Sigmoid colon (tissue), 6 donors: ENCODE measurements at regions not wholly inside any gene's neighbourhood (a gene's known extent, or its start where the extent isn't known, plus 50 kb on each side); places are given as distances from the start of the nearest gene placed in this dataset.
"Not testable (repeated sequence)": the region's sequence is repeated elsewhere in the genome, so short reads cannot be mapped to it uniquely, and the experiment has no call there.

Experiments used
- DNase-seq: peaks from one replicate; pipeline ENCODE4 v3.0.0-alpha.2; 2019
- H3K27ac ChIP-seq, 4 donors: fragments of 200-600 bp; sonication (generic); one replicate each; pipeline ENCODE4 v1.5.1; 2016 to 2019; ENCODE audit warnings: mild to moderate bottlenecking in 1 of 4
- H3K27me3 ChIP-seq, 3 donors: fragments of 200-600 bp; sonication (generic); one replicate each; pipeline ENCODE4 v1.5.1; 2019; ENCODE audit warnings: mild to moderate bottlenecking in 1 of 3
- H3K36me3 ChIP-seq, 4 donors: fragments of 200-600 bp; sonication (generic); one replicate each; pipeline ENCODE4 v1.5.1; 2016 to 2019
- H3K4me1 ChIP-seq, 4 donors: fragments of 200-600 bp; sonication (generic); one replicate each; pipeline ENCODE4 v1.5.1; 2017 to 2019
- H3K4me3 ChIP-seq, 4 donors: fragments of 200-600 bp; sonication (generic); one replicate each; pipeline ENCODE4 v1.5.1; 2017 to 2019; ENCODE audit warnings: mild to moderate bottlenecking in 2 of 4, moderate library complexity in 1 of 4
- H3K9me3 ChIP-seq, 4 donors: fragments of 200-600 bp in 3 of 4; sonication (generic) in 3 of 4; one replicate each; pipeline versions ENCODE4 v1.5.1 to v1.6.1; 2013 to 2019
- CTCF ChIP-seq, 4 experiments: fragments of 450-650 bp in 3 of 4; fragments of 200-600 bp in 1 of 4; IDR thresholded peaks; one replicate each; pipeline ENCODE4 v1.5.1; 2016 to 2019; ENCODE audit warnings: antibody characterized with exemption in 4 of 4, mild to moderate bottlenecking in 3 of 4, moderate library complexity in 2 of 4
- EP300 ChIP-seq, 4 donors: sonication (generic); formaldehyde crosslinking; IDR thresholded peaks; one replicate each; pipeline ENCODE4 v1.6.1; 2017; ENCODE audit warnings: antibody characterized with exemption in 4 of 4
- POLR2A ChIP-seq, 2 donors: fragments of 450-650 bp; IDR thresholded peaks; one replicate each; pipeline ENCODE4 v1.6.1; 2016; ENCODE audit warnings: antibody characterized with exemption in 2 of 2, mild to moderate bottlenecking in 2 of 2, moderate library complexity in 2 of 2
- POLR2AphosphoS5 ChIP-seq, 4 donors: sonication (generic); formaldehyde crosslinking; IDR thresholded peaks; one replicate each; pipeline ENCODE4 v1.6.1; 2017; ENCODE audit warnings: antibody characterized with exemption in 4 of 4
- WGBS, 2 donors: extraction: QIAGEN DNeasy Blood & Tissue Kit; methylation state at CpG; one replicate each; pipeline ENCODE4 v1.1.7; 2013; 5-methylcytosine and 5-hydroxymethylcytosine counted together
- intact Hi-C: fragments of 100-400 bp; cut with DNase I; formaldehyde crosslinking; loops from one replicate; pipeline ENCODE4 v1.15.1; 2023
- donor health status: healthy with polysubstance abuse.
- donor health status: healthy.

GRCh38 chr2:163974766-163975165, 239.0 kb upstream of the FIGN start:
- no peak overlapping the region for H3K27ac ChIP-seq
- H3K4me1 ChIP-seq = no peaks in the 10 kb centered on the region
- H3K9me3 ChIP-seq = peaks cover 0 to 2% (median 0%) of the 10 kb centered on the region in 4 donors
- DNase-seq = no peak
- no peaks in the 10 kb centered on the region for H3K36me3 ChIP-seq
- no peaks in the 10 kb centered on the region for H3K27me3 ChIP-seq
- intact Hi-C loops = no loop called here
- no peak overlapping the region for H3K4me3 ChIP-seq
- no peak for TF ChIP-seq CTCF (IDR thresholded peaks at IDR 0.05)
- TF ChIP-seq EP300 (IDR thresholded peaks at IDR 0.05) = no peak
- no peak for TF ChIP-seq POLR2A (IDR thresholded peaks at IDR 0.05)
- TF ChIP-seq POLR2AphosphoS5 (IDR thresholded peaks at IDR 0.05) = no peak
- 40 to 61% methylated on average over 1 of the region's 1 CpG for WGBS, 2 donors

- H3K4me1 ChIP-seq = no peaks in the 10 kb centered on the region
- DNase-seq = no peak
- intact Hi-C loops = no loop called here
- WGBS, 2 donors = 43 to 69% methylated on average over 4 of the region's 4 CpGs
- no peaks in the 10 kb centered on the region for H3K36me3 ChIP-seq
- TF ChIP-seq POLR2A (IDR thresholded peaks at IDR 0.05) (no peak), CTCF (IDR thresholded peaks at IDR 0.05) (no peak), EP300 (IDR thresholded peaks at IDR 0.05) (no peak), POLR2AphosphoS5 (IDR thresholded peaks at IDR 0.05) (no peak)
- no peaks in the 10 kb centered on the region for H3K27me3 ChIP-seq
- H3K9me3 ChIP-seq = no peaks in the 10 kb centered on the region
- H3K4me3 ChIP-seq = no peak overlapping the region
- no peak overlapping the region for H3K27ac ChIP-seq
Observed at GRCh38 chr2:163970058-163970813, 234.4 kb upstream of the FIGN start.

GRCh38 chr2:163964278-163964677, 228.5 kb upstream of the FIGN start:
- H3K27me3 ChIP-seq, H3K36me3 ChIP-seq, H3K4me3 ChIP-seq, DNase-seq, H3K27ac ChIP-seq, H3K9me3 ChIP-seq, intact Hi-C loops, H3K4me1 ChIP-seq: not testable (repeated sequence)
- WGBS, 2 donors = 91 to 93% methylated on average over 6 of the region's 6 CpGs

GRCh38 chr2:163953390-163953907, 217.6 kb upstream of the FIGN start:
- 93 to 97% methylated on average over 5 of the region's 5 CpGs for WGBS, 2 donors
- Histone ChIP-seq H3K36me3 (no peaks in the 10 kb centered on the region), H3K4me1 (peaks cover 0 to 6% (median 0%) of the 10 kb centered on the region in 4 donors)

GRCh38 chr2:163951312-163951711, 215.5 kb upstream of the FIGN start:
- TF ChIP-seq CTCF (IDR thresholded peaks at IDR 0.05) (no peak), POLR2A (IDR thresholded peaks at IDR 0.05) (no peak), POLR2AphosphoS5 (IDR thresholded peaks at IDR 0.05) (no peak), EP300 (IDR thresholded peaks at IDR 0.05) (no peak)
- no peaks in the 10 kb centered on the region for H3K36me3 ChIP-seq
- intact Hi-C loops = no loop called here
- no peak overlapping the region for H3K4me3 ChIP-seq
- H3K9me3 ChIP-seq = no peaks in the 10 kb centered on the region
- H3K4me1 ChIP-seq = peaks cover 0 to 6% (median 0%) of the 10 kb centered on the region in 4 donors
- no peak overlapping the region for H3K27ac ChIP-seq
- DNase-seq = no peak
- no peaks in the 10 kb centered on the region for H3K27me3 ChIP-seq

More at GRCh38 chr2:163953390-163953907, 217.6 kb upstream of the FIGN start:
- Histone ChIP-seq H3K9me3 (no peaks in the 10 kb centered on the region), H3K27ac (no peak overlapping the region), H3K27me3 (no peaks in the 10 kb centered on the region), H3K4me3 (no peak overlapping the region)
- intact Hi-C loops = no loop called here
- DNase-seq = no peak
- TF ChIP-seq EP300 (IDR thresholded peaks at IDR 0.05) (no peak), CTCF (IDR thresholded peaks at IDR 0.05) (no peak), POLR2AphosphoS5 (IDR thresholded peaks at IDR 0.05) (no peak), POLR2A (IDR thresholded peaks at IDR 0.05) (no peak)
